GM19328 (cell line): ENCODE measurements at regions not wholly inside any gene's neighbourhood (a gene's known extent, or its start where the extent isn't known, plus 50 kb on each side); places are given as distances from the start of the nearest gene placed in this dataset.

Source experiments
- ATAC-seq: cut with Tn5 transposase; IDR thresholded peaks from one replicate; pipeline ENCODE4 v1.9.1; 2021; ENCODE audit warnings: mild to moderate bottlenecking, moderate library complexity; ENCODE audit not compliant: unreplicated experiment

DNA sequence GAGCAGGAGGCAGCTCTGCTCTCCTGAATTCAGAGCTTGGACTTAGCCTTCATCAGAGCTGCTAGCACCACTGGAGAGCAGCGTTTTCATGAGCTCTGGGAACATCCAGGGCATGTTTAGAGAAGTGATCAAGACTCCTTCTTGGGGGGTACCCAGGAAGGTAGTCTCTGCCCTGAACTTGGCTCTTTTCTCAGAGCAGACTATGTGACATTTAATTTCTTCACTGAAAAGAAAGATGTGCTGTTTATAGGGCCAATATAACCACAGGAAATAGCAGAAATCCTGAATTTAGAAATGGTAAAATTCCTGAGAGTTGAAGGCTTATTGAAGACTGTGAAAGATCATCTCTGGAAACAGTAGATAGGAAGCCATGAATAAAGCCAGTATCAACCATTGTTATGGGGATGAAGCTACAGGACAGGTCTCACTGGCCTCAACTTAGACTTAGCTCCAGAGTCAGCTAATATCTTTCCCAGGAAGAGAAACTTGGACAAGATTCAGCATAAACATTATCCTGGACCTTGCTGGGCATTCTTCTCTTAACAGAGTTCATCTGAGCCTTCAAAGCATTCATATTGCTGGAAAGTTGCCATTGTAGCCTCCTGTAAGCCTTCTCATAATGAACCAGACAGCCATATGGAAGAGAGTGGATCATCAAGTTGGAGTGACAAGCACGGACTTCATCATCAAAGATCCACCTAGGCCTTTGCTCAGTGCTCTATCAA lies 386.6 kb upstream of the THBS1 start:
- ATAC-seq, result no peak

GRCh38 chr15:39195961-39196486 lies 384.9 kb upstream of the THBS1 start:
- no peak for ATAC-seq

- no peak for ATAC-seq
Measured at GRCh38 chr15:39198044-39199000, 382.6 kb upstream of the THBS1 start.

- ATAC-seq, result no peak
Measured at GRCh38 chr15:39199076-39199475, 381.8 kb upstream of the THBS1 start.

DNA sequence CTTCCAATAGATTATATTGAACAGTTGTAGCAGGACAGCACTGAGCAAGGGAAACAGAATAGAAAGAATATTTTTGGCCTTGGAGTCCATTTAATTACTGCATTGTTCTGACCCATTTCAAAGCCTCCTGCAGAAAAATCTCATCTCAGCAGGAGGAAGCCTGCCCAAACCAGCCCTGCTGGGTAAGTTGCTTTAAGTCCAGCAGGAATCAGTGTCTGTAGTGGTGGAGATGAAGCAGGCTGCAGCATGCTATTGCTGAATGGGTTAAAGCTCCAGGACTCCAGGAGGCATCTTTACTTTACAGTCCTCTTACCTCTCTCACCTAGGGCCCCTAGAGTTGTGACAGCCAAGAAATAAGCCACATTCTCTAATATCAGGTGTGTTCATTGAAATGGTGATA lies 380.3 kb upstream of the THBS1 start:
- no peak for ATAC-seq

DNA sequence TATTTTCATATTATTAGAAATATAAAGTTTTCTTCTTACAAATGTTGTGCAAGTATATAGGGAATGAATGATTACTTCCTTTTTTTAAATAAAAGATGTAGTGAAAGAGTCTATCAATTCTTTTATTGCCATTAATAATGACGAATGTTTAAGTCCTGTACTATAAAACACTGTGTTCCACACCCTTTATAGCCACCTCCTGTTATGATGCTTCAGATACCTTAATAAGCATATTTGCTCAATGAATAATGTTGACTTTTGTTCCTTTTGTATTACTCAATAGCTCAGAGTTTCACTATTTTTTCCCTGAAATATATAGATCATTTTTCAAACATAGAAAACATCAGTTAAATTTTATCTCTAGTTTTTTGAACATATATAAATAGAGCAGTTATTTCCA lies 378.2 kb upstream of the THBS1 start:
- ATAC-seq, result no peak

DNA sequence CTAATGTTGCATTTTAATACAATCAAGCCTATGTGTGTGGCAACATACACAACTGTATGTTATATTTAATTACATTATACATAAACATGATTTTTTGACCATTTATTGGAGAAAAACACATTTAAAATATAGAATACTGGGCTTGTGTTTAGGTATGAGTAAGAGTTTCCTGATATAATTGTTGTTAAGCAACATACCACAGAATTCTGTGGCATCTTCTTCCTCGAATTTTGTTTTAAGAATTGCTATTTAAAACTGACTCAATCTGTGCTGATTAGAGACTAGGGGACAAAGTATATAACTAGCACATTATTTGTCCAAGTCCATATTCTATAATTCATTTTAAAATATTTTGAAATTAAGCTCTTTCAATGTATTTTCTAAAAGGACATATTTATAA lies 376.8 kb upstream of the THBS1 start:
- ATAC-seq, result no peak

GRCh38 chr15:39205081-39205480 lies 375.8 kb upstream of the THBS1 start:
- ATAC-seq, result no peak

DNA sequence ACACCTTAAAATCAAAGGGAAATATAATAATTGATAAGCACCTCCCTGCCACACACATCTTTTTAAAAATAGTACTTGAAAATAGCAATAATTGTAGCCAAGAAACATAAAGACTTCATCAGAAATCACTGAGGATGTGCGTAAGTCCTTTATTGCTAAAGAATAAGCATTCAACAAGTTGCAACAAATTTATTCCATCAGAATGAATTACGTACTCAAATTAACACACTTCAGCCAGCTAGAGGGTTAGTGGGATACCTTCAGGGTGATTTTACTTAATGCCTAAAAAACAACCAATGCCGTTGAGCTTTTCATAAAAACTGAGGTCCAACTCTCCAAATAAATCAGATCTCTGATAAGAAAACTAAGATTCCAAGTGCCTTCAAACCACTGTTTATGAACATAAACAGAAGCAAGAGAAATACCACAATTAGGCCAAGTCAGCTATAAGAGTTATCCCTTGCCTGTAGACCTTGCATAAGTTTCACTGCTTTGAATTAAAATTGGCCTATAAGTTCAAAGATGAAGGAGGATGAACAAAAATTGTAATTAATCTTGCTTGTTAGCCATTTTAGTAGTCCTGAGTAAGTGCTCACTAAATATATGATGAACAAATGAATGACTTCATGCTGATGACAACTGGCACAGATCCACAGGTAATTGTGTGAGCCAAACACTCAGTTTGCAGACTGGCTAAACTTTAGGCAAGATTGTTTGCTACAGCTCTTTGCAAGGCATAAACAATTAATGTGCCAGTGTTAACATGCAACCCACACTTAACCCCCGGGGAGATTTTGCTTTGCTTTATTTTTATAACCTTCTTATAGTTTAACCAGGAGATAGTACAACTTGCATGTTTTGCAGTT lies 375.1 kb upstream of the THBS1 start:
- no peak for ATAC-seq

GRCh38 chr15:39207532-39208115 lies 373.3 kb upstream of the THBS1 start:
- no peak for ATAC-seq

GRCh38 chr15:39208187-39208586 lies 372.7 kb upstream of the THBS1 start:
- ATAC-seq, result no peak

- no peak for ATAC-seq
Measured at GRCh38 chr15:39209548-39210211, 371.2 kb upstream of the THBS1 start.

GRCh38 chr15:39211108-39211979 lies 369.5 kb upstream of the THBS1 start:
- no peak for ATAC-seq

DNA sequence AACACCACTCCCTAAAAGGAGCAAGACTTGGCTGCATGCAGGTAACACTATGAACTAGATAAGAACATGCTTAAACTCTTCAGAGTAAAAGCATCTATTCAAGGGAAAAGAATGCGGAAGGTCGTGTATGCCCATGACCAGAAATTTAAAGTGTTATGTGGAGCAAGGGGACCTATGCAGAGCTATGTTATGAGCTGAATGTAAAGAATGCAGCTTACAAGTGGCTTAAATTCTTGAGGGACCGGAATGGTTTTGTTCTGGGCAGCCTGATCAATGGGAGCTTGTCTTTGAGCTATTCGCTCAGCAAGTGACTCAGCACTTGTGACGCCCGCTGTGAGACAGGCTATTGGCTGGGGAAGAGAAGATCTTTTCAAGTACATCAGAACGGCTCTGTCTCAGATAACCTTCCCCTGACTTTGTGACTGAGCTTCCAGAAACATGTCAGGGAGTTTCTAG lies 367.5 kb upstream of the THBS1 start:
- no peak for ATAC-seq

DNA sequence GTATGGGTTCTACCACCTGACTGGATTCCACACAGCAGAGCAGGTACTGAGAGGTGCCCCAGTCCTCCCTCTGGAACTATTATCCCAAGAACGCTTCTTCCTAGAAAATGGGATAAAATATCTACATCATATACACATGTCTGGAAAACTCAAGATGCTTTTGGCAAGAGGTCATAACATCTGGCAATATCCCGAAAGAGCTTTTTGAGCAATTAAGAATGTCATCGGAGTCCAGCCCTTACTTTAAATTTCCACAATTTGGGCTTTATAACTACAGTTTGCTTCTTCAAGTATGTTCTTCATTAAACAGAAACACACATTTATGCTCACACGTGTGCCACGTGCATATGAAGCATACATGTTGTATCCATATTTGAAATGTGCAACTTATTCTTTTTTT lies 365.9 kb upstream of the THBS1 start:
- no peak for ATAC-seq

- no peak for ATAC-seq
Measured at GRCh38 chr15:39216816-39217215, 364.1 kb upstream of the THBS1 start.

- no peak for ATAC-seq
Measured at GRCh38 chr15:39219608-39220007, 361.3 kb upstream of the THBS1 start.

GRCh38 chr15:39226169-39226937 lies 354.5 kb upstream of the THBS1 start:
- no peak for ATAC-seq
